Thoracic aorta (tissue), 2 donors: ENCODE measurements at regions not wholly inside any gene's neighbourhood (a gene's known extent, or its start where the extent isn't known, plus 50 kb on each side); places are given as distances from the start of the nearest gene placed in this dataset.

Experiments used
- ATAC-seq: fragments of 150-250 bp; one replicate; pipeline ENCODE4 v1.8.0; 2017; ENCODE audit warnings: low read depth; ENCODE audit not compliant: insufficient number of reproducible peaks, low FRiP score
- DNase-seq: peaks from one replicate; pipeline ENCODE4 v3.0.0-alpha.2; 2020; ENCODE audit warnings: low spot score
- H3K27ac ChIP-seq, 2 donors: fragments of 200-600 bp; sonication (generic); 1 replicate in 1 of 2; 2 replicates in 1 of 2; pipeline ENCODE4 v1.5.1; 2016; ENCODE audit warnings: mild to moderate bottlenecking in 2 of 2, moderate library complexity in 2 of 2
- H3K27me3 ChIP-seq: fragments of 200-600 bp; sonication (generic); replicated peaks from 2 replicates; pipeline ENCODE4 v1.6.0; 2016; ENCODE audit warnings: mild to moderate bottlenecking; ENCODE audit not compliant: insufficient read depth
- H3K36me3 ChIP-seq: fragments of 200-600 bp; sonication (generic); one replicate; pipeline ENCODE4 v1.5.1; 2016
- H3K4me1 ChIP-seq, 2 donors: fragments of 200-600 bp; sonication (generic); 1 replicate in 1 of 2; 2 replicates in 1 of 2; pipeline versions ENCODE4 v1.5.1 to v1.6.0; 2016; ENCODE audit warnings: low read depth in 2 of 2, mild to moderate bottlenecking in 1 of 2; ENCODE audit not compliant: control insufficient read depth in 1 of 2
- H3K4me3 ChIP-seq: fragments of 200-600 bp; sonication (generic); 2 replicates; pipeline ENCODE4 v1.5.1; 2016; ENCODE audit warnings: mild to moderate bottlenecking
- H3K9me3 ChIP-seq: fragments of 200-600 bp; sonication (generic); 2 replicates; pipeline ENCODE4 v1.5.1; 2016
- CTCF ChIP-seq: fragments of 200-600 bp; sonication (generic); IDR thresholded peaks from one replicate; pipeline ENCODE4 v1.5.1; 2019; ENCODE audit warnings: antibody characterized with exemption

DNA sequence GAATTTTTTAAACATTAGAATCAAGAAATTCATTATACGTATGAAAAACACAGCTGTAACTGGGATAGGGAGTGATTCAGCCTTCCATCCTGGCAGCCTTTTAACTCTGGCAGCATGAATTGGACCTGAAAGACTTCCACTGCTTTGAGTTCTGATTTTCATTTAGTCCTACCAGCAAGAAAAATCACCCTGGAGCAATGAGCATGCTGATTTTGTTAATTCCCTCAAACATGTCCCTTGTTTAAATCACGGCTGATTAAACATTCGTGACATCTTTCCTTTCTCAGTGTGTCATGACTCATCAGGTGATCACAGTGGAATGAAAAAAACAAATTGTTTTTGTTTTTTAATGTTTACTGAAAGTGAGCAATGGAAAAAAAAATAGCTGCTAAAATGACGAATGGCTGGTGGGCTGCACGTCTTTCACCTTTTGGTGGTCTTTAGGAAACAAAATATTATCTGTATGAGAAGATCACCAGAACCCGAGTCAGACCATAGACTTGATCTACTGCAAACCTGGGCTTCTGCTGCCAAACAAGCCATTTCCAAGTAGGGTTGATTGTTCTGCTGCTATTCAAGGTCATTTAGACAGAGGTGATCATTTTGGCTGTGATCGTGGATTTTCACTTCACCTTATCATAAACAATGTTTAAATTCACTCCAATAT is 67.0 kb upstream of the CAND1 start:
- no peaks in the 10 kb centered on the region for H3K27me3 ChIP-seq
- no peak for TF ChIP-seq CTCF
- H3K36me3 ChIP-seq, result no peaks in the 10 kb centered on the region
- ATAC-seq (no peak), DNase-seq (no peak)
- H3K4me1 ChIP-seq, result no peaks in the 10 kb centered on the region
- no peak overlapping the region for H3K27ac ChIP-seq
- H3K9me3 ChIP-seq, result no peaks in the 10 kb centered on the region
- H3K4me3 ChIP-seq, result no peak overlapping the region

- Histone ChIP-seq H3K9me3 (no peaks in the 10 kb centered on the region), H3K4me3 (no peak overlapping the region), H3K27me3 (no peaks in the 10 kb centered on the region), H3K36me3 (no peaks in the 10 kb centered on the region), H3K27ac (no peak overlapping the region), H3K4me1 (no peaks in the 10 kb centered on the region)
- no peak for TF ChIP-seq CTCF
- ATAC-seq, result no peak
- DNase-seq, result no peak
These were observed 66.5 kb upstream of the CAND1 start for GRCh38 chr12:67202678-67203012.

- Histone ChIP-seq H3K36me3 (no peaks in the 10 kb centered on the region), H3K27ac (no peak overlapping the region), H3K27me3 (no peaks in the 10 kb centered on the region), H3K4me1 (no peaks in the 10 kb centered on the region), H3K9me3 (no peaks in the 10 kb centered on the region), H3K4me3 (no peak overlapping the region)
- no peak for DNase-seq
- no peak for TF ChIP-seq CTCF
- ATAC-seq, result no peak
These were observed 60.7 kb upstream of the CAND1 start for GRCh38 chr12:67208281-67209067.

DNA sequence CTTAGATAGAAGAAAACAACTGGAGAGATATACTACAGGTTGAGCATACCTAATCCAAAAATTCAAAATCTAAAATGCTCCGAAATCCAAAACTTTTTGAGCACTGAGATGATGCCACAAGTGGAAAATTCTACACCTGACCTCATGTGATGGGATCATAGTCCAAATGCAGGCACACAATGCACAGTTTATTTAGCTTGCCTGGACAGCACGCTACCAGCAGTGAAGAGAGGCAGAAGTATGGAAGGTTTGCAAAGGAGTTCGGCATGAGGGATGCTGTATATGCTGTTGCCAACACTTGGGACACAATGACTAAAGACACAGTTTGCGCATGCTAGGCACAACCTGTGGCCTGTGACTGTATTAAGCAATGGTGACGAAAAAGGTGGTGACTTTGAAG is 58.1 kb upstream of the CAND1 start:
- Histone ChIP-seq H3K9me3 (no peaks in the 10 kb centered on the region), H3K4me1 (no peaks in the 10 kb centered on the region), H3K27ac (no peak overlapping the region), H3K4me3 (no peak overlapping the region), H3K36me3 (no peaks in the 10 kb centered on the region), H3K27me3 (no peaks in the 10 kb centered on the region)
- TF ChIP-seq CTCF, result no peak
- ATAC-seq (no peak), DNase-seq (no peak)

DNA sequence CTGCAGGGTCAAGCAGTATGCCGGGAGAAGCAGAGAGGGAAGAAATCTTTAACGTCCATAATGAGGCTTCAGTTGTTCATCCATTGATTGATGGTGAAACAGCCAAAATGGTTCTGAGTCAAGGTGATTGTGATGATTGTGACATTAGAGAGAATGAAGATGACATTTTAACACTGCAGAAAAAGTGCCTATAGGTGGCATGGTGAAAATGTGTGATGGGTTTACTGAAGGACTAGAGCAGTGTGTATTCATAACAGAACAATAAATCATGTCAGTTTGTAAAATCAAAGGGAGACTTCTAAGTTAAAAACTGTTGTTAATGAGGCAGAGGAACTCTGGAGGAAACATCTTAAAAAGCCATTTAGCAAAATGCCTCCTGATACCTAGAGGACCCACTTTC is 57.7 kb upstream of the CAND1 start:
- Histone ChIP-seq H3K36me3 (no peaks in the 10 kb centered on the region), H3K9me3 (no peaks in the 10 kb centered on the region), H3K4me3 (no peak overlapping the region), H3K4me1 (no peaks in the 10 kb centered on the region), H3K27ac (no peak overlapping the region), H3K27me3 (no peaks in the 10 kb centered on the region)
- no peak for ATAC-seq
- DNase-seq, result no peak
- TF ChIP-seq CTCF, result no peak
